CD14-positive monocyte (primary cell): ENCODE measurements at regions not wholly inside any gene's neighbourhood (a gene's known extent, or its start where the extent isn't known, plus 50 kb on each side); places are given as distances from the start of the nearest gene placed in this dataset.

Experiments used
- DNase-seq, 3 donors: peaks; one replicate each; pipeline ENCODE4 v3.0.0-alpha.2; 2011 to 2022
- H2AFZ ChIP-seq: 2 replicates; pipeline ENCODE4 v1.6.0; 2012; ENCODE audit warnings: mild to moderate bottlenecking, low read depth, low read length, inconsistent platforms; ENCODE audit not compliant: insufficient read depth, poor library complexity, severe bottlenecking
- H3K27ac ChIP-seq, 2 donors: 1 replicate in 1 of 2; 2 replicates in 1 of 2; pipeline ENCODE4 v1.5.1; 2012 to 2013; ENCODE audit warnings: low read length in 2 of 2, control low read depth in 1 of 2, inconsistent platforms in 1 of 2, low read depth in 1 of 2, mild to moderate bottlenecking in 1 of 2
- H3K27me3 ChIP-seq, 2 donors: one replicate each; pipeline versions ENCODE4 v1.6.0 to v1.6.1; 2011 to 2013; ENCODE audit warnings: low read length in 2 of 2; ENCODE audit not compliant: control insufficient read depth in 2 of 2, insufficient read depth in 2 of 2
- H3K36me3 ChIP-seq, 2 donors: replicated peaks in 1 of 2; 1 replicate in 1 of 2; 2 replicates in 1 of 2; pipeline versions ENCODE4 v1.5.1 to v1.6.1; 2012 to 2013; ENCODE audit warnings: low read length in 2 of 2, control low read depth in 1 of 2, inconsistent platforms in 1 of 2, mild to moderate bottlenecking in 1 of 2; ENCODE audit not compliant: insufficient read depth in 2 of 2, control insufficient read depth in 1 of 2
- H3K4me1 ChIP-seq, 2 donors: 1 replicate in 1 of 2; 2 replicates in 1 of 2; pipeline versions ENCODE4 v1.5.1 to v1.6.1; 2012 to 2013; ENCODE audit warnings: low read length in 2 of 2, control low read depth in 1 of 2, inconsistent platforms in 1 of 2, mild to moderate bottlenecking in 1 of 2, moderate library complexity in 1 of 2; ENCODE audit not compliant: insufficient read depth in 2 of 2, control insufficient read depth in 1 of 2
- H3K4me2 ChIP-seq: replicated peaks from 2 replicates; pipeline ENCODE3; 2012; ENCODE audit warnings: low read length, moderate library complexity, mild to moderate bottlenecking; ENCODE audit not compliant: poor library complexity, severe bottlenecking; ENCODE audit errors: extremely low read depth
- H3K4me3 ChIP-seq, 3 experiments: fragments of 200-600 bp in 1 of 3; sonication (generic) in 1 of 3; replicated peaks in 1 of 3; 1 replicate in 2 of 3; 2 replicates in 1 of 3; pipeline ENCODE4 v1.5.1; 2011 to 2013; ENCODE audit warnings: low read length in 3 of 3, mild to moderate bottlenecking in 3 of 3, control low read depth in 2 of 3, low read depth in 2 of 3, inconsistent platforms in 1 of 3, moderate library complexity in 1 of 3
- H3K79me2 ChIP-seq: 2 replicates; pipeline ENCODE4 v1.6.0; 2012; ENCODE audit warnings: mild to moderate bottlenecking, control low read depth, inconsistent platforms, low read length, moderate library complexity; ENCODE audit not compliant: insufficient read depth
- H3K9ac ChIP-seq: 2 replicates; pipeline ENCODE4 v1.6.0; 2017; ENCODE audit warnings: low read length, mild to moderate bottlenecking; ENCODE audit not compliant: insufficient read depth, poor library complexity, severe bottlenecking
- H3K9me3 ChIP-seq, 2 donors: replicated peaks in 1 of 2; 1 replicate in 1 of 2; 2 replicates in 1 of 2; pipeline versions ENCODE4 v1.5.1 to v1.6.1; 2012 to 2013; ENCODE audit warnings: low read length in 2 of 2, control low read depth in 1 of 2; ENCODE audit not compliant: control insufficient read depth in 1 of 2, insufficient read depth in 1 of 2
- H4K20me1 ChIP-seq: 2 replicates; pipeline ENCODE4 v1.6.0; 2012; ENCODE audit warnings: mild to moderate bottlenecking, low read length, control low read depth, moderate library complexity; ENCODE audit not compliant: insufficient read depth
- H3K27ac Mint-ChIP-seq, 7 donors: one replicate each; pipeline ENCODE4 v1.8.0; 2020; ENCODE audit warnings: mild to moderate bottlenecking in 7 of 7, mixed read lengths in 7 of 7, moderate library complexity in 6 of 7, inconsistent platforms in 2 of 7
- H3K27me3 Mint-ChIP-seq, 3 donors: one replicate each; pipeline ENCODE4 v1.8.0; 2021 to 2022; ENCODE audit warnings: low read depth in 3 of 3, mild to moderate bottlenecking in 3 of 3, mixed read lengths in 3 of 3, moderate library complexity in 3 of 3, inconsistent platforms in 1 of 3
- H3K36me3 Mint-ChIP-seq, 2 donors: one replicate each; pipeline ENCODE4 v1.8.0; 2020; ENCODE audit warnings: mixed read lengths in 2 of 2, inconsistent platforms in 1 of 2, mild to moderate bottlenecking in 1 of 2
- H3K4me1 Mint-ChIP-seq: one replicate; pipeline ENCODE4 v1.8.0; 2020; ENCODE audit warnings: mild to moderate bottlenecking, mixed read lengths
- H3K4me3 Mint-ChIP-seq, 2 donors: one replicate each; pipeline ENCODE4 v1.8.0; 2020; ENCODE audit warnings: mild to moderate bottlenecking in 2 of 2, mixed read lengths in 2 of 2, moderate library complexity in 1 of 2
- H3K9me3 Mint-ChIP-seq, 7 donors: one replicate each; pipeline ENCODE4 v1.8.0; 2020 to 2022; ENCODE audit warnings: mixed read lengths in 7 of 7, mild to moderate bottlenecking in 6 of 7, moderate library complexity in 6 of 7, inconsistent platforms in 2 of 7
- CTCF ChIP-seq: fragments of 200-600 bp; IDR thresholded peaks from one replicate; pipeline ENCODE4 v1.8.0; 2022; ENCODE audit warnings: antibody characterized with exemption, mild to moderate bottlenecking
- WGBS: methylation state at CpG from one replicate; pipeline ENCODE4 v1.1.5; 2013; ENCODE audit warnings: missing lambda C conversion rate; ENCODE audit not compliant: insufficient coverage; 5-methylcytosine and 5-hydroxymethylcytosine counted together
- intact Hi-C, 2 donors: fragments of 100-400 bp; cut with micrococcal nuclease; formaldehyde crosslinking; loops; one replicate each; pipeline versions ENCODE4 v1.15.0 to v1.15.1; 2023

- H3K4me1 ChIP-seq, result no peaks in the 10 kb centered on the region
- H3K79me2 ChIP-seq, result no peaks in the 10 kb centered on the region
- no peaks in the 10 kb centered on the region for H3K36me3 ChIP-seq
- no peak for DNase-seq
- TF ChIP-seq CTCF, result no peak
- no peak overlapping the region for H3K4me3 Mint-ChIP-seq
- no peaks in the 10 kb centered on the region for H4K20me1 ChIP-seq
- H3K27ac ChIP-seq, result no peak overlapping the region
- H3K4me3 ChIP-seq, result no peak overlapping the region
- peaks cover 0 to 8% of the 10 kb centered on the region in 2 donors for H3K9me3 ChIP-seq
- no peak overlapping the region for H3K9ac ChIP-seq
- no peak overlapping the region for H2AFZ ChIP-seq
- no peak overlapping the region for H3K4me2 ChIP-seq
- no peaks in the 10 kb centered on the region for H3K4me1 Mint-ChIP-seq
- intact Hi-C loops, result no loop called here
- H3K36me3 Mint-ChIP-seq, result no peaks in the 10 kb centered on the region
- no peaks in the 10 kb centered on the region for H3K27me3 ChIP-seq
- peaks cover 0 to 2% (median 0%) of the 10 kb centered on the region in 3 donors for H3K27me3 Mint-ChIP-seq
- H3K27ac Mint-ChIP-seq, result no peak overlapping the region
- peaks cover 7 to 27% (median 14%) of the 10 kb centered on the region in 7 donors for H3K9me3 Mint-ChIP-seq
Measured at GRCh38 chr5:101062902-101063301, 159.8 kb upstream of the ST8SIA4 start.

- Histone ChIP-seq H3K4me1 (no peaks in the 10 kb centered on the region), H3K27ac (no peak overlapping the region), H3K9ac (no peak overlapping the region), H3K27me3 (no peaks in the 10 kb centered on the region), H4K20me1 (no peaks in the 10 kb centered on the region), H3K36me3 (no peaks in the 10 kb centered on the region), H2AFZ (no peak overlapping the region), H3K9me3 (no peaks in the 10 kb centered on the region), H3K79me2 (no peaks in the 10 kb centered on the region), H3K4me3 (no peak overlapping the region), H3K4me2 (no peak overlapping the region)
- Mint-ChIP-seq H3K4me3 (no peak overlapping the region), H3K36me3 (no peaks in the 10 kb centered on the region), H3K27me3 (peaks cover 0 to 2% (median 0%) of the 10 kb centered on the region in 3 donors), H3K27ac (no peak overlapping the region), H3K4me1 (no peaks in the 10 kb centered on the region), H3K9me3 (peaks cover 0 to 2% (median 0%) of the 10 kb centered on the region in 7 donors)
- 100% methylated on average over 1 of the region's 2 CpGs for WGBS
- no peak for DNase-seq
- intact Hi-C loops, result no loop called here
- TF ChIP-seq CTCF, result no peak
Measured at GRCh38 chr5:101047181-101047580, 144.1 kb upstream of the ST8SIA4 start.
